GM19351 (cell line): ENCODE measurements at regions not wholly inside any gene's neighbourhood (a gene's known extent, or its start where the extent isn't known, plus 50 kb on each side); places are given as distances from the start of the nearest gene placed in this dataset.

Experiments used
- ATAC-seq: cut with Tn5 transposase; IDR thresholded peaks from one replicate; pipeline ENCODE4 v1.9.1; 2021; ENCODE audit warnings: mild to moderate bottlenecking, moderate library complexity; ENCODE audit not compliant: unreplicated experiment

DNA sequence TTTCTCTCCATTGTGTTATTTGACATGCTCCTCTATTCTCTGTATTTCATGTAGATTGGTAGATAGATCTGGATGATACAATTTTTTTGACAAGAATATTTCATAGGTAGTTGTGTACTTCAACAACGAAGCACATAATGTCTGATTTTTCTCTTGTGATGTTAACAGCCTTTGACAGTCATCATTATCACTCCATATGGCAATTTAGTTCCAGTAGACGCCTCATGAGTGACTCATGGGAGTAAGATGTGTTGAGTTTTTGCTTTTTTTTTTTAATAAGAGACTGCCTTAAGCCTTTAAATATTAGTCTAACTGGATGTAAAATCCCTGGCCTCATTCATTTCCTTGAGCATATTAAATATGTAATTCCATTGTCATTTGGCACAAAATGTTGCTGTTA lies 123.5 kb upstream of the ZNF32 start:
- ATAC-seq: no peak

DNA sequence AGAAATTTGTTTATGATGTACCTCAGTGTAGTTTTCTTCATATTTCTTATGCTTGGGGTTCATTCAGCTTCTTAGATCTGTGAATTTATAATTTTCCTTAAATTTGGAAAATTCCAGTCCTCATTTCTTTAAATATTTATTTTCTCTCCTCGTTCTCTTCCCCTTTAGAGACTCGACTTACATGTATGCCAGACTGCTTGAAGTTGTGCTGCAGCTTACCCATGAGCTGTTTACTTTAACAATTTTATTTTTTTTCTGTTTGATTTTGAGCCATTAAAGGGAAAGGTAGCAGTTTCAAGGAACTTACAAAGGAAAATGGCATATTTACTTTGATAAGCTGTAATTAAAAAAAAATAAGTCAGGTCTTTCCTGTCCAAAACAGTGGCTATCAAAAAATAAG lies 123.0 kb upstream of the ZNF32 start:
- no peak for ATAC-seq

GRCh38 chr10:43765516-43765915 lies 116.8 kb upstream of the ZNF32 start:
- ATAC-seq: no peak

DNA sequence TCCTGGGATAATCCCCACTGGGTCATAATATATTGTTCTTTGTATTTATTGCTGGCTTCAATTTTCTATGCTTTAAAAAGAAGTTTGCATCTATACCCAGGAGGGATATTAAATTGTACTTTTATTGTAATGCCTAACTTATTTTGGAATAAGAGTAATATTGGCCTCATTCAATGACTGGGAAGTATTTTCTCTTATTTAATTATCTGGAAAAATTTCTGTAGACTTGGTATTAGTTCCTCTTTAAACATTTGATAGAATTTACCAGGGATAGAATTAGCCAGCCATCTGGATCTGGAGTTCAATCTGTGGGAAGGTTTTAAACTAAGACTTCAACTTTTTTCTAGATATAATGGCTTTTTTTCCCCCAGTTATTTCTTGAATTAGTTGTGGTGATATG lies 115.2 kb upstream of the ZNF32 start:
- ATAC-seq: no peak

DNA sequence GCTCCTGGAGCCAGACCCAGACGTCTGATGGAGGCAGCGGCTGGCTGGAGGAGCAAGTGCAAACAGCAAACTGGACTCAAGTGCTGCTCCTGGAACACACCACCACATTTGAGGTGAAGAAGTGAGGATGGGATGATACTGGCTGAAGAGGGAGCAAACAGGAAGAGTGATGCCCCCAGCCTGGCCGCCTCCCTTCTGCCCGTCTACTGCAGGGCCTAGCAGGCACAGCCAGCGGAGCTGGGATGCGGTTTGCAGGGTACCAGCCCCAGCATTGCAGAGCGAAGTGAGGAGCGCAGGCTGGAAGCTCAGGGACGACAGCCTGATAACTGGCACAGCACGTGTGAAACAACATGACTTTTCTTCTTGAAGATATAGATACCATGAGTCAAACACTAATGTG lies 111.8 kb upstream of the ZNF32 start:
- ATAC-seq: no peak

DNA sequence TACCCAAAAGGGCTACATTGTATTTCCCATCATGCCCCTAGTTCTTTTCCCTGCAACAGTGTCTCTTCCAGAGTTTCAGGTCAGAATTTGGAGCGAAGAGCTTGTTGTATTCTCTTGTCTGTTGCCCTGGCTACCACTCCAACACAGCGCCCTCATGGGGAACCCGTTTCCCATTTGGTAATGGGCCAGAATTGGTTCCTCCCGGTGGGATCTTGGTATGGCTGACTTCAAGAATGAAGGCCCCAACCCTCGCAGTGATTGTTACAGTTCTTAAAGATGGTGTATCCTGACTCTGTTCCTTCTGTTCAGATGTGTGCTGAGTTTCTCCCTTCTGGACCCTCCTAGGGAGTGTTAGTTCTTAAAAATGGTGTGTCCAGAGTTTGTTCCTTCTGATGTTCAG lies 110.5 kb upstream of the ZNF32 start:
- no peak for ATAC-seq

GRCh38 chr10:43756341-43756740 lies 107.7 kb upstream of the ZNF32 start:
- no peak for ATAC-seq

DNA sequence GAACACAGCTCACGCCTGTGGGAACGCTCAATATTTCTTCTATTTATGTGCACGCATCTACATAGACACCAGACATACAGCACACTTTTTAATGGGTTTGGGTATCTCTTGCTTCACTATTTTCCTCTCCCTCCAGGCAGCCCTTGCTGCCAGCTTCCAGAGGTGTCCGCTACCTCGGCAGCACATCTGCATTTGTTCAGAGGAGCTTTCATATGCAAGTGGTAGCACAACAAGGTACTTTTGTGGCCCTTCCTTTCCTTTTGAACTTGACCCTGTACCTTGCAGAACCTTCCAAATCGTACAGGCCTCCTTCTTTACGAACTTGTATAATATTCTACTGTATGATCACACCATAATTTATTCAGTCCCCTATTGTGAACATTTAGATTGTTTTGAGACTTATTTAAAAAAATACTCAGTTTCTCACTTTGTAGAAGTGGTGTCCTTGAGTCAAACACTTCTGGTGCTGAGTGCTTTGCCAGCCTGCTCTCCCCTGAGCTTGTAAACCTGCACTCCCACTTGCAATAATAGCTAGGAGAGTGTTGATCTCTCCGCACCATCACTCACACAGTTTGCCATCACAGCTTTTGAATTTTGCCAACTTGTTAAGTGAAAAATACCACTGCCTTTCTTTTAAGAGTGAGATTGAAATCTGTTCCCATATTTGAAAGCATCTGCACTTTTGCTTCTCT lies 106.0 kb upstream of the ZNF32 start:
- ATAC-seq: no peak

GRCh38 chr10:43753397-43754061 lies 104.8 kb upstream of the ZNF32 start:
- ATAC-seq: no peak

DNA sequence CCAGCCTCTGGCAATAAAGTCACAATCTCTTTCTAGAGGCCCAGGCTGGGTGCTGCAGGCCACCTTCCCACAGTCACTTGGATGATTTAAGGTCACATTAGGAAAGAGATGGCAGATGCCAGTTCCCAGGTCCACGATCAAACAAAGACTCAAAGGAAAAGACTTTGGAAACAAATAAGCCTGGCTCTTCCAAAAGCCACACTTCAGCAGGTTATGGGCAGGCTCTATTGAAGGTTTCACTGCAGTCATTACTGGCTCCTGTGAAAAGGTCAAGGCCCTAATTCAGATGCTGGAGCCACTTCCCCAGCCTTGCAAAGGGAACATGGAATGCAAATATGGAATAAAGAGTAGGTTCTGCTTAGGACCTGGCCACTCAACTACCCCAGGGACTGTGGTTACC lies 104.0 kb upstream of the ZNF32 start:
- ATAC-seq: no peak

- no peak for ATAC-seq
Measured at GRCh38 chr10:43751646-43752045, 103.0 kb upstream of the ZNF32 start.

DNA sequence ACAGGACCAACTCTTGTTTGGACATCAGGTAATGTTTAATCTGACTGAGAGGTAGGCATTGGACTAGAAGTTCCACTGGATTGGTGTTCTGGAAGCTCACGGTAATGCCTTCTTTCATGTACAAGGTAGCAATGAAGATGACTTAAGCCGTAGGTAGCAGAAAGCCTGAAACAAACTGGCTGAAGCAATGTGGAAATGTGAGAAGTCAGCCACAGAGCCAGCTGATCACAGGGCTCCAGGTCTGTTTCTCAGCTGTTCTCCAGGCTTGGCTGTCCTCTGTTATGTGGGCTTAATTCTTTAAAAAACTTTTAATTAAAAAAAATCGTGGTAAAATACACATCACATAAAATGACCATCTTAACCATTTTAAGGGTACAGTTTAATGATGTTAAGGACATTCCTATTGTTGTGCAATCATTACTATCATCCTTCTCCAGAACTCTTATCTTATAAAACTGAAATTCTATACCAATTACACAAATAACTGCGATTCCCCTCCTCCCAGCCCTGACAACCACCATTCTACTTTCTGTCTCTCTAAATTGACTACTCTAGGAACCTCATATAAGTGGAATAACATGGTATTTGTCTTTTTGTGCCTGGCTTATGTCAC lies 101.4 kb upstream of the ZNF32 start:
- ATAC-seq: no peak

GRCh38 chr10:43749145-43749576 lies 100.5 kb upstream of the ZNF32 start:
- no peak for ATAC-seq

DNA sequence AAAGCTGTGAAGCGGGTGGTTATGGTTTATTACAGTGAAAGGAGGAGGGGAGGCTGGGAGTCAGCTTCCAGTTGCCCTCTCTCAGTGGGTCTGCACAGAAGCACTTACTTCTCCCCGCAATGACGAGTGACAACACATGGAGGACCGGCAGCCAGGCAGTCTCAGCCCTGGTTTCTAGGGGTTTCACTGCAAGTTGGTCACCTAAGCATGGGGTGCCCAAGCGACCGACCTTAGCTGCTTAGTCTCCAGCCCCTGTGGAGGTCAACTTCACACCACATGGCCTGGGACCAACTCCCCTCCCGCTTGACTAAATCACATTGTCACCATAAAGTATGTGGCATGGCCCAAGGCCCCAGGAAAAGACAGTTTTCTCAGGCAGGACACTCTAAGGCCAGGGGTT lies 99.9 kb upstream of the ZNF32 start:
- no peak for ATAC-seq

DNA sequence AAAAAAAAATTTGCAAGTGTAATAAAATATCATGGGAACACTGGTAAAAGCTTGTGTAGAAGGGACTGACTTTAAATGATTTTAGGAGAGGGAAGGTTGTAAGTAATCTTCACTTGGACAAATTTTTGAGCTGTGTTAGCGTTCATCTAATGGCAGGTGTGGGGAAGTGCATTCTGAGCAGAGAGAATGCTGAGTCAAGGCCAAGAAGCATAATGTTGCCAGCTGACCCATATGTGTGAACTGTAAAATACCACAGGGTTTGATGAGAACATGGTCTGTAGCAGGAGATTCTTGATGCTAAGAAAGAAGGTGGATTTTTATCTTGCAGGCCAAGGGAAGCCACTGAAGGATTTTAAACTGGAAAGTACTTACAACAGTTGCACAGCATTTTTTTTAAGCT lies 98.2 kb upstream of the ZNF32 start:
- no peak for ATAC-seq

DNA sequence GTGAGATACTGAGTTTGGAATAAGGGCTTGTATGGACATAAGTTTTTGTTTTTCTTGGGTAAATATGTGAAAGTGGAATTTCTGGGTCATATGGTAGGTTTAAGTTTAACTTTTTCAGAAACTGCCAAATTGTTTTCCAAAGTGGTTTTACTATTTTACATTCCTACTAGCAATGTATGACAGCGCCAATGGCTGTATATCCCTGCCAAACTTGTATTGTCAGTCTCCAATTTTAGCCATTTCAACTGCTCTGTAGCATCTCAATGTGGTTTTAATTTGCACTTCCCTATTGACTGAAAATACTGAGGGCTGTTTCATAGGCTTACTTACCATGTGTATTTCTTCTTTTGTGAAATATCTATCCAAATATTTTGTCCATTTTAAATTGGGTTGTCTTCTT lies 90.5 kb upstream of the ZNF32 start:
- no peak for ATAC-seq

DNA sequence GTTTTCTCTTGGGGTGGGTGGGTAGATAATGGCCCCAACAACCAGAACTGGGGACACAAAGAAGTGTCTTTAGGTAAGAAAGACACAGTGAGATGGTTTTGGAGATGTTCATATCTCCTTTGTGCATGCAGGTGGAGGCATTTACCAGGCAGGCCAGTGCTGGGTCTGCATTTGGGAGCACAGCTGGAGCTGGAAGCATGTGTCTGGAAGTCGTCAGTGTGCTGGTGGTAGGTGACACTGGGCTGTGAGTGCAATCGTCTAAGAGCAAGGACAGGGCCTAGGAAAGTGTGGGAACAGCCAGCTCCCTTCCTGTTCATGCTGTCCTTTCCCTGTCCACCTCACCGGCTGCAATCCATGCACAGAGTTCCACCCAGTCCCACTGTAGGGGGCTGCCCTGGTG lies 88.3 kb upstream of the ZNF32 start:
- ATAC-seq: no peak

DNA sequence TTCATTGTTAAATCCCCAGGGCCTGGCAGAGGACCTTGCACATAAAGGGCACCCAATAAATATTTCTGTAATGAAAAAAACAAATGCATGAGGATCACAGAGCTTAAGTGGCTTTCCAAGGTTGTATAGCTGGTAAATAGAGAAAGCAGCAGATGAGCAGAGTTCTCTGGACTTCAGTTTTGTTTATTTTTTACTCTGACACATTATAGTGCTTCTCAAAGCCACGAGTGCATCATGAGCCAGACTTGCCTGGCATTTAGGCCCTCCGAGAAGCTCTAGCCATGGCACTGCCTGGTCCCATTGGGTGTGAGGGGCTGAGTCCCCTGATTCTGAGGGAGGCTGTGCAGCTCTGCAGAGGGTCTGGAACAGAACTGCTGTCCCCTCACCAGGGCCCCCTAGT lies 87.2 kb upstream of the ZNF32 start:
- ATAC-seq: no peak

GRCh38 chr10:43734716-43735115 lies 86.0 kb upstream of the ZNF32 start:
- no peak for ATAC-seq

GRCh38 chr10:43731486-43731885 lies 82.8 kb upstream of the ZNF32 start:
- ATAC-seq: no peak

DNA sequence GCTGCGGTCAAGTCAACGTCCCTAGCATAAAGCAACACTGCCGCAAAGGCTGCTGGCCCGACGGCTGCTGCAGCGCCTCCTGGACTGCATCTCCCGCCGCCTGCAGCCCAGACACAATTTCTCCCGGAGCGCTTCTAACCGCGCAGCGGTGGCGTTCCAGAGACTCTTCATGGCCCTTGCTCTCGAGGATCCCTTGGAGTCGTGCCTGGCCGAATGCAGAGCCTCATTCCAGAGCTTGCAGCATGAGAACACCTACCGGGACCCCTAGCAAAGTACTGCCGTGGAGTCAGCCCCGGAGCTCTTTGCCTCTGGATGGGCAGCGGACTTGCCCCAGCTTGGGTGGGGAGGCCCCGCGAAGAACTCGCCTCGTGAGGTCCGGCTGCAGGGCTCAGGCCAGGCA lies 79.7 kb upstream of the ZNF32 start:
- no peak for ATAC-seq

DNA sequence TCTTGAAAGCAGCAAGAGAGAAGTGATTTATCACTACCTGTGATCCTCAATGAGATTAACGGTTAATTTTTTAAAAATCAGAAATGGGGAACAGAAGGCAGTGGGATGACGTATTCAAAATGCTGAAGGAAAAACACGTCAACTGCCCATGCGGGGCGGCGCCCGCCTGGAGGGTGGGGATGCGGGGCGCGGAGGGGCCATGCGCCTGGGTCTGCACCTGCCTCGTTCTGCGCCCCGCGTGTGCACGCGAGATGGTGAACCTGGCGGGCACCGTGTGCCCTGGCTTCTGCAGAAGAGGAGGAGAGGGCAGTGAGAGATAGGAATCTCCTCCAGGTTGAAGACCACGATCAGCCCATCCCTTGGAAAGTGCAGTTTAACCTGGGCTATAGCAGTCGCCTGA lies 79.3 kb upstream of the ZNF32 start:
- ATAC-seq: no peak
